Transverse colon (tissue), 4 donors: ENCODE measurements at regions not wholly inside any gene's neighbourhood (a gene's known extent, or its start where the extent isn't known, plus 50 kb on each side); places are given as distances from the start of the nearest gene placed in this dataset.

Experiments
- DNase-seq: peaks from one replicate; pipeline ENCODE4 v3.0.0-alpha.2; 2019
- H3K27ac ChIP-seq, 4 donors: fragments of 200-600 bp; sonication (generic); 2 replicates each; pipeline ENCODE4 v1.5.1; 2016 to 2018; ENCODE audit warnings: inconsistent platforms in 4 of 4
- H3K27me3 ChIP-seq: fragments of 200-600 bp; sonication (generic); 2 replicates; pipeline ENCODE4 v1.5.1; 2017; ENCODE audit warnings: inconsistent platforms
- H3K36me3 ChIP-seq, 4 donors: fragments of 200-600 bp; sonication (generic); 2 replicates each; pipeline ENCODE4 v1.5.1; 2017 to 2019; ENCODE audit warnings: inconsistent platforms in 4 of 4
- H3K4me1 ChIP-seq, 4 donors: fragments of 200-600 bp; sonication (generic); 2 replicates each; pipeline ENCODE4 v1.5.1; 2017 to 2020; ENCODE audit warnings: inconsistent platforms in 4 of 4
- H3K4me3 ChIP-seq, 4 donors: fragments of 200-600 bp; sonication (generic); 1 replicate in 1 of 4; 2 replicates in 3 of 4; pipeline versions ENCODE4 v1.5.1 to v1.6.1; 2017 to 2019; ENCODE audit warnings: inconsistent platforms in 4 of 4
- H3K9me3 ChIP-seq, 2 donors: fragments of 200-600 bp; sonication (generic); 2 replicates each; pipeline ENCODE4 v1.5.1; 2017 to 2019; ENCODE audit warnings: inconsistent platforms in 2 of 2
- CTCF ChIP-seq, 5 experiments: fragments of 200-600 bp in 3 of 5; fragments of 450-650 bp in 2 of 5; sonication (generic) in 3 of 5; IDR thresholded peaks; 1 replicate in 2 of 5; 2 replicates in 3 of 5; pipeline ENCODE4 v1.5.1; 2016 to 2017; ENCODE audit warnings: antibody characterized with exemption in 5 of 5, inconsistent platforms in 3 of 5, mild to moderate bottlenecking in 2 of 5, moderate library complexity in 1 of 5
- EP300 ChIP-seq: sonication (generic); formaldehyde crosslinking; IDR thresholded peaks from one replicate; pipeline ENCODE4 v1.6.1; 2017; ENCODE audit warnings: antibody characterized with exemption, low read depth
- POLR2A ChIP-seq: fragments of 450-650 bp; IDR thresholded peaks from one replicate; pipeline ENCODE4 v1.6.1; 2016; ENCODE audit warnings: antibody characterized with exemption, mild to moderate bottlenecking, moderate library complexity
- POLR2AphosphoS5 ChIP-seq, 3 donors: sonication (generic); formaldehyde crosslinking; IDR thresholded peaks; one replicate each; pipeline ENCODE4 v1.6.1; 2016; ENCODE audit warnings: antibody characterized with exemption in 3 of 3
- WGBS, 2 donors: methylation state at CpG; one replicate each; pipeline ENCODE4 v1.1.5; 2018; ENCODE audit warnings: low coverage in 1 of 2; 5-methylcytosine and 5-hydroxymethylcytosine counted together
- in situ Hi-C, 4 donors: fragments of 200-750 bp; cut with MboI; loops; one replicate each; pipeline versions ENCODE4 v1.15.0 to v1.15.1; 2017; ENCODE audit warnings: low sequenced_read_pairs in 3 of 4, low pct_ligation_motif_present in 1 of 4, low pct_unique_long_range_greater_than_20kb in 1 of 4
- intact Hi-C: fragments of 100-400 bp; cut with DNase I; formaldehyde crosslinking; loops from one replicate; pipeline ENCODE4 v1.15.1; 2023; ENCODE audit warnings: low total_unique reads

- Histone ChIP-seq H3K27me3 (no peaks in the 10 kb centered on the region), H3K36me3 (no peaks in the 10 kb centered on the region), H3K4me1 (no peaks in the 10 kb centered on the region), H3K27ac (no peak overlapping the region), H3K4me3 (no peak overlapping the region), H3K9me3 (no peaks in the 10 kb centered on the region)
- intact Hi-C loops: no loop called here
- in situ Hi-C loops: no loop called here
- 75 to 81% methylated on average over 2 of the region's 2 CpGs for WGBS, 2 donors
- TF ChIP-seq EP300 (no peak), POLR2AphosphoS5 (IDR thresholded peaks at IDR 0.05) (no peak), CTCF (IDR thresholded peaks at IDR 0.05) (no peak), POLR2A (no peak)
- DNase-seq: no peak
These were observed 291.9 kb downstream of the NAF1 start for GRCh38 chr4:162874748-162875147.

- Histone ChIP-seq H3K4me1 (no peaks in the 10 kb centered on the region), H3K27ac (no peak overlapping the region), H3K4me3 (no peak overlapping the region), H3K27me3 (no peaks in the 10 kb centered on the region), H3K36me3 (no peaks in the 10 kb centered on the region), H3K9me3 (no peaks in the 10 kb centered on the region)
- no peak for DNase-seq
- intact Hi-C loops: no loop called here
- TF ChIP-seq CTCF (IDR thresholded peaks at IDR 0.05): no peak
- TF ChIP-seq POLR2AphosphoS5 (IDR thresholded peaks at IDR 0.05): no peak
- 57 to 59% methylated on average over 3 to 4 of the region's 4 CpGs for WGBS, 2 donors
- in situ Hi-C loops: no loop called here
These were observed 294.7 kb downstream of the NAF1 start for GRCh38 chr4:162871990-162872389.

GRCh38 chr4:162869157-162869556 is 297.5 kb downstream of the NAF1 start:
- TF ChIP-seq CTCF (IDR thresholded peaks at IDR 0.05): no peak
- no peak for TF ChIP-seq POLR2A
- no peak for TF ChIP-seq POLR2AphosphoS5 (IDR thresholded peaks at IDR 0.05)
- no peak for TF ChIP-seq EP300
- DNase-seq: no peak
- no peaks in the 10 kb centered on the region for H3K4me1 ChIP-seq
- no peak overlapping the region for H3K27ac ChIP-seq
- H3K4me3 ChIP-seq: no peak overlapping the region
- no peaks in the 10 kb centered on the region for H3K9me3 ChIP-seq
- no peaks in the 10 kb centered on the region for H3K36me3 ChIP-seq
- H3K27me3 ChIP-seq: no peaks in the 10 kb centered on the region
- intact Hi-C loops: no loop called here
- in situ Hi-C loops: no loop called here

GRCh38 chr4:162866565-162866964 is 300.1 kb downstream of the NAF1 start:
- intact Hi-C loops (no loop called here), in situ Hi-C loops (no loop called here)
- no peaks in the 10 kb centered on the region for H3K9me3 ChIP-seq
- no peaks in the 10 kb centered on the region for H3K4me1 ChIP-seq
- H3K36me3 ChIP-seq: no peaks in the 10 kb centered on the region
- no peak overlapping the region for H3K27ac ChIP-seq
- H3K4me3 ChIP-seq: no peak overlapping the region
- H3K27me3 ChIP-seq: no peaks in the 10 kb centered on the region
- no peak for DNase-seq
- TF ChIP-seq EP300: no peak
- TF ChIP-seq POLR2AphosphoS5 (IDR thresholded peaks at IDR 0.05): no peak
- no peak for TF ChIP-seq CTCF (IDR thresholded peaks at IDR 0.05)
- no peak for TF ChIP-seq POLR2A
- 85 to 87% methylated on average over 2 of the region's 2 CpGs for WGBS, 2 donors
